NT2/D1 (cell line): ENCODE measurements at regions not wholly inside any gene's neighbourhood (a gene's known extent, or its start where the extent isn't known, plus 50 kb on each side); places are given as distances from the start of the nearest gene placed in this dataset.

Source experiments
- DNase-seq: peaks from one replicate; pipeline ENCODE4 v3.0.0-alpha.2; 2011; ENCODE audit warnings: low read depth, low spot score
- H3K27me3 ChIP-seq: 2 replicates; pipeline ENCODE4 v1.6.0; 2011; ENCODE audit warnings: mild to moderate bottlenecking; ENCODE audit not compliant: insufficient read length, insufficient read depth
- H3K36me3 ChIP-seq: 2 replicates; pipeline ENCODE4 v1.6.1; 2011; ENCODE audit warnings: mild to moderate bottlenecking, low read length, mixed read lengths; ENCODE audit not compliant: insufficient read depth, insufficient read length
- H3K4me1 ChIP-seq: 2 replicates; pipeline ENCODE4 v1.5.1; 2011; ENCODE audit not compliant: insufficient read depth, insufficient read length
- H3K4me3 ChIP-seq: 2 replicates; pipeline ENCODE4 v1.5.1; 2011; ENCODE audit warnings: low read depth; ENCODE audit not compliant: insufficient read length
- H3K9ac ChIP-seq: 2 replicates; pipeline ENCODE4 v1.6.0; 2011; ENCODE audit warnings: low read depth; ENCODE audit not compliant: insufficient read length
- H3K9me3 ChIP-seq: 2 replicates; pipeline ENCODE4 v1.5.1; 2011; ENCODE audit warnings: mild to moderate bottlenecking, low read length; ENCODE audit not compliant: insufficient read depth
- SUZ12 ChIP-seq: IDR thresholded peaks from 2 replicates; pipeline ENCODE4 v1.6.1; 2011; ENCODE audit not compliant: insufficient read length, insufficient read depth; ENCODE audit errors: extremely low read depth
- YY1 ChIP-seq: IDR thresholded peaks from 2 replicates; pipeline ENCODE4 v1.6.1; 2011; ENCODE audit not compliant: insufficient read length, insufficient read depth
- ZNF274 ChIP-seq: IDR thresholded peaks from 2 replicates; pipeline ENCODE4 v1.6.1; 2011; ENCODE audit warnings: mild to moderate bottlenecking, low read depth, low read length

- TF ChIP-seq YY1, result no peak
- TF ChIP-seq ZNF274, result no peak
- TF ChIP-seq SUZ12, result no peak
- Histone ChIP-seq H3K4me1 (no peaks in the 10 kb centered on the region), H3K4me3 (no peak overlapping the region)
Observed at GRCh38 chr2:150625741-150626140, 138.3 kb upstream of the RND3 start.

DNA sequence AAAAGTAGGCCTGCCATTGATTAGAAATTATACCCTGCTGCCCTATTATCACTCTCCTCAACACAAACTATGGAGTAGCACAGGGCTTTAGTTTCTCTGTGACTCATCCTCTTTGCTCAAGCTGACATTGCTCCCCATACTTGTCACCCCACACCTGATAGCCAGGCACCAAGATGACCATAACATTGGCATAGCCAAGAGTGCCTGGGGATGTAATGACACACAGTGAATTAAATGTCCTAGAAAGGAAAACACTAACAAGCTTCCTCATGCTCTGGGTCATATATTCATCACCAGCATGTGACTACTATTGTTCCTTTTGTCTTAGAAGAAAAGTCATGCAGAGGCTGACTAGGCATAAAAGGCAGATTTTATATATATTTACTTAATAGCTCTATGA, 137.8 kb upstream of the RND3 start:
- no peaks in the 10 kb centered on the region for H3K27me3 ChIP-seq
- no peaks in the 10 kb centered on the region for H3K4me1 ChIP-seq
- H3K9ac ChIP-seq, result no peak overlapping the region
- H3K36me3 ChIP-seq, result no peaks in the 10 kb centered on the region
- H3K9me3 ChIP-seq, result no peaks in the 10 kb centered on the region
- no peak for DNase-seq
- TF ChIP-seq ZNF274 (no peak), SUZ12 (no peak), YY1 (no peak)
- no peak overlapping the region for H3K4me3 ChIP-seq

More at GRCh38 chr2:150625741-150626140, 138.3 kb upstream of the RND3 start:
- no peaks in the 10 kb centered on the region for H3K36me3 ChIP-seq
- no peaks in the 10 kb centered on the region for H3K9me3 ChIP-seq
- H3K9ac ChIP-seq, result no peak overlapping the region
- H3K27me3 ChIP-seq, result no peaks in the 10 kb centered on the region
- no peak for DNase-seq

- Histone ChIP-seq H3K9ac (no peak overlapping the region), H3K27me3 (no peaks in the 10 kb centered on the region), H3K4me3 (no peak overlapping the region), H3K9me3 (no peaks in the 10 kb centered on the region), H3K4me1 (no peaks in the 10 kb centered on the region), H3K36me3 (no peaks in the 10 kb centered on the region)
- no peak for DNase-seq
- TF ChIP-seq ZNF274 (no peak), SUZ12 (no peak), YY1 (no peak)
Observed at GRCh38 chr2:150624001-150624401, 136.5 kb upstream of the RND3 start.

DNA sequence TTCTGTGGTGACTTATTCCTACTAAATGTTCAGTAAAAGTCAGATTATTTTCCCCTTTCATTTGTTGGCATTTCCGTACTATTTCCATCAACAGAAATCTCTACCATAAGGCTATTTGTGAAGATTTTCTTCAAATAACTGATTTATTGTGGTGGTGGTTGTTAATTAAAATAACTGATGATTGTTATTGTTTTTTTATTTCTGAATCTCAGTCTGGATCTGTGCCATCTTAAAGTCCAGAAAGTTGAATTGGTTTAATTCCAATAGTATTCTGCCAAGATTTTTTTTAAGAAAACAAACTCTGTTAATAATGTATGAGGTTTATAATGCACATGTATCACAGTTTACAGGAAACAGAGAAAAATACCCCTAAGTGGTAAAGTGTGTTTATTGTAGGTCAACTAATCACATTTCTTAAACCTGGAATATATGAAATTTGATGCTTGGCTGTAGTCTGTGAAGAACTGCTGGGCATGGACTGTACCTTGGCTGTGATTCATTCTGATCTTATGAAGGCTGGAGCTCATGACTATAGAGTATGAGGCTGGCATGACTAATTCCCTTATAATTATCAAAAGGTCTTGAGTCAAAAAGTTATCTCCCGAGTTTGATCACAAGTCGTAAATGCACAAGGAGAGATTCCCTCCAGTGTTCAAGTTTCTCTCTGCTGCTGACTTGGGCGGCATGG, 134.2 kb upstream of the RND3 start:
- no peaks in the 10 kb centered on the region for H3K9me3 ChIP-seq

DNA sequence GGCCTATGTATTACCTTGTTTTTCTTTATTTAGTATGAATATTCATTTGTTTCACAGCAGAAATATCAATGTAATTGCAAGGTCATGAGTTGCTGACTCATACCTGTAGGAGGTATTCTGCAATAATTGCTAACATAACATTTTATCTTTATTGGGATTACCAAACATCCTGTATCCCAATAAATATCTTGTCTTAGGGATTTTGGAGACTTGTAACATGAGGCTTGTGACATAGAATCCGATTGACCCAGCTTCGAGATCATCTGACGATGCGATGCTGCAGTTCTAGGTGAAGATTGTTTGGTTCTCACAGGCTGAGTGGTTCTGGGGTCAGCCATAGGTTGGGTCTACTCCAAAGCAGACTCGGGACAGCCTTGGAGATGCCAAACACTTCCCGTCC, 133.4 kb upstream of the RND3 start:
- no peaks in the 10 kb centered on the region for H3K4me1 ChIP-seq
- H3K27me3 ChIP-seq, result no peaks in the 10 kb centered on the region
- no peak overlapping the region for H3K9ac ChIP-seq
- H3K4me3 ChIP-seq, result no peak overlapping the region
- no peaks in the 10 kb centered on the region for H3K36me3 ChIP-seq
- TF ChIP-seq SUZ12, result no peak
- TF ChIP-seq YY1, result no peak
- TF ChIP-seq ZNF274, result no peak
- no peaks in the 10 kb centered on the region for H3K9me3 ChIP-seq
- no peak for DNase-seq

More for the DNA sequence above, 134.2 kb upstream of the RND3 start:
- TF ChIP-seq YY1, result no peak
- no peak for TF ChIP-seq SUZ12
- TF ChIP-seq ZNF274, result no peak
- H3K4me1 ChIP-seq, result no peaks in the 10 kb centered on the region
- no peak overlapping the region for H3K4me3 ChIP-seq
- H3K36me3 ChIP-seq, result no peaks in the 10 kb centered on the region
- no peak for DNase-seq
- no peak overlapping the region for H3K9ac ChIP-seq
- no peaks in the 10 kb centered on the region for H3K27me3 ChIP-seq

DNA sequence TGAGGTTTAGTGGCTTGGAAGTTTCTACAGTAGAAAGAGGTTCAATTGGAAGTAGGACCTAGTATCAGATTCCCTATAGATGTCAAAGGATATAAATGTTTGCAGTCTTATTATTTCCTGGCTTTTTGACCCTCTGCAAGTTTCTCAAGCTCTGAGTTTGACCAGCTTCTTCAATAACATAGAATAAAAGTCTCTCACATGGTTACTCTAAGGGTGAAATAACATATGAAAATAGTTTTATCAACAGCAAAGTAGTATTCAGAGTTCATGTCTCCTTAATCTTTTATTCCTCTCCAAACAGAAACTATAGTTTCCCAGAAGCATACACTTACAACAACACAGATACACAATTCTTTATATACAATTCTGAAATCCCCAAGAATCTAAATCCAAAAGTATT, 132.9 kb upstream of the RND3 start:
- Histone ChIP-seq H3K36me3 (no peaks in the 10 kb centered on the region), H3K4me3 (no peak overlapping the region), H3K27me3 (no peaks in the 10 kb centered on the region), H3K9ac (no peak overlapping the region), H3K4me1 (no peaks in the 10 kb centered on the region), H3K9me3 (no peaks in the 10 kb centered on the region)
- no peak for DNase-seq
- TF ChIP-seq ZNF274 (no peak), YY1 (no peak), SUZ12 (no peak)

GRCh38 chr2:150619607-150620330, 132.3 kb upstream of the RND3 start:
- Histone ChIP-seq H3K9ac (no peak overlapping the region), H3K36me3 (no peaks in the 10 kb centered on the region), H3K27me3 (no peaks in the 10 kb centered on the region), H3K9me3 (no peaks in the 10 kb centered on the region), H3K4me3 (no peak overlapping the region), H3K4me1 (no peaks in the 10 kb centered on the region)
- TF ChIP-seq SUZ12, result no peak
- TF ChIP-seq YY1, result no peak
- no peak for TF ChIP-seq ZNF274
- no peak for DNase-seq
